NCI-H1694 (cell line): ENCODE measurements at regions not wholly inside any gene's neighbourhood (a gene's known extent, or its start where the extent isn't known, plus 50 kb on each side); places are given as distances from the start of the nearest gene placed in this dataset.
"Not testable (repeated sequence)": the region's sequence is repeated elsewhere in the genome, so short reads cannot be mapped to it uniquely, and the experiment has no call there.

Experiments
- DNase-seq: peaks from one replicate; lab custom pipeline; 2025; lab: John Stamatoyannopoulos, UW

DNA sequence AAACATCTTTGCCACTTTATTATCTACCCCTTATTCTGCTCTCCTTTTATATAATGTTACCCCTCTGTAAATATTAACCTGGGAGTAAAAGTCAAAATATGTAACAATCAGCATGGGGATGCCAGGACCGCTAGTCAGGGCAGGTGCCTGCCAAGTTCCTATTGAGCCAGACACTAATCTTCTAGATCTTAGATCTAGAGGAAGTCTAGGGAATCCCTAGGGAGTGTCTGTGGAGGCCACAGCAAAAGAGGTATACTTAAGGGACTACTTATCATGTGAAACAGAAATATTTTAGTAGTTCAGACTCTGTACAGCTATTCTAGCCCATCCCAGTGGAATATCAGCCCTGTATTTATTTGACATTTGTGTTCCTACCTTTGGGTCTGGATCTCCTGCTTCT, 600.8 kb upstream of the CDH2 start:
- DNase-seq: no peak

DNA sequence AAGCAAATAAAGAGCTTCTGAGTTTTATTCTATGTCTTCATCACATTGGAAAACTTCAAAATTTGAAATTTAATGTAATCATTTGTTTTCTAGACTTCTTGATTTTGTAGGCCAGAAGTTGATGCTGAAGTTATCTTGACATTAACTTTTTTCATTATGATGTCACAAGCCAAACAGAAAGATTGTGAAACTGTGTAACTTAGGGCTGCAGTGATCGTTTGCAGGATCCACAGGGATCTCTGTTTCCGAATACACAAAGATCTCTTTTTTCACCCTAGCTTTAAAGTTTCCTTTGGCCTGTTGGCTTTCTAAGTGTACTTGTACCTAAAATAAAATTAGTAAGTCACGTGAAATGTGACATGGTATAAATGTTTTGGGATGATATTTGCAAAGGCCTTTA, 594.9 kb upstream of the CDH2 start:
- no peak for DNase-seq

DNA sequence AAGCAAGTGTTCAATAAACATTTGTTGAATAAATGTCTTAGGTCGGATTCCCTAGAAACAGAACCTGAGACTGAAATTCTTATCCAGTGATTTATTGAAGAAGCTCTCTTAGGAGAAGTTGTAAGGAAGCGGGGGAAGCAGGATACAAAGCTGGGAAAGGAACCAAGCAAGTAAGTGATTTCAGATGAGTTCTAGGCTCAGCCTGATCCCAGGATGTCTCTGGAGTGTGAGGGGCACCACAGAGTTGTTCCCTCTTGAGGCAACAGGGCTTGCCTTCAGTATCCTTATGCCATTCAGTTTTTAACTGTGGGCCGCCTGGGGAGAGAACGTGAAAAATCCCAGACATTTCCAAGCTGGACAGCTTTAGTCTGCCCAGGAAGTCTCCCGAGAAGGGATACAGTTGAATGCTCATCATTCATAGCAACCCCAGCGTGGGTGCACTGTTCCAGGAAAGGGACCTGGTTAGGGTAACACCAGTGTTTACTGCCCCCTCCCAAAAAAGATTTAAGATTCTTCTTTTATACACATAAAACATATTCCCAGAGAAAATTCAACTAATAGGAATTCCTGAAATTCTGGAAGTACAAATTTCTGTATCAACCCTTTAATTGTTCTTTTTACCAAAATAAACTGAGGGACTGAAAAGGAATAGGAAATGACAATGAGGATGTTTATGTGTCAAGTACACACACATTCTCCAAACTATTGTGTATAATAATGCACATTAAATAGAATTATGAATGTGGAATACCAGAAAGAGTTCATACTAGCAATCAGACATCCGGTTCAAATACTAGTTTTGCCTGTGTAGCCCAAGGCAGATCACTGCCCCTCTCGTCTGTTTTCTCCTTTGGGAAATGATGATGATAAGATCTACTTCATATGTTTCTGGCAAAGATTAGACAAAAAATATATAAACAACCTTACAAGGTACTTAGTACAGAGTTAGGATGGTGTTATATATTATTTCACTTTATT, 592.1 kb upstream of the CDH2 start:
- no peak for DNase-seq

DNA sequence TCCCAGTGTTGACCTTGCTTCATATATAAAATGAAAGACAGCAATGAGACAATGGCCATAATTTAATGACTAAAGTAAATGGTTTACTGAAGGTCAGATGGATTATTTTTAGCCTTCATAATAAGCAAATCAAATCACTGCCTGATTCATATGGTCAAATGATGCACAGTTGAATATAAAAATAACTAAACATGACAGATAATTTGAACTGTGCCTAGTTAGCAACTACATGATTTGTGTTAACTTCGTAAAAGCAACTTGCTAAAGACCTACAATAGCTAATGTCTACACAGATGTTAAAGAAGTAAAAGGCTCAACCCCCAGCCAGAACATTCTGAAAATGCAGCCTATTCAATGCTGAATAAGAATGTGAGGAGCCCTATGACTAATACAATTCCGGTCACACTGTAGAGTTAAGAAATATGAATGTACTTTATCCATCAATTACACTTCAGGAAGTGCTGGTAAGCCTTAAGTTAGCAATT, 590.8 kb upstream of the CDH2 start:
- no peak for DNase-seq

DNA sequence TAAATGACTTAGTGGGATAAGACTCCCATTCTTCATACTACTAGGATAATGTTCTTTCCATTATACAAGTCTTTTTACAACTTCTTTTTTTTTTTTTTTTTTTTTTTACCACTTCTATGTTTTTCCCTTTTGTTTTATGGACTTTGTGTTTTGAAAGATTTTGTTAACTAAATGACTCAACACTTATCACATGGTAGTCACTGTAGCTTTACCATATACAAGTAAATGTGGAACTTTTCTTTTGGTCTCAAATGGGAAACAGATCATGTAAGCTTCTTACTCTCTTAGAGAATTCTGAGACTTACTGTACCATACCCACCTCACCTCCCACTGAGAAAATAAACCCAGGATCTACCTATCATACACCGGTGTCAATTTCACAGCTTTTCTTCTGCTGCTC, 590.3 kb upstream of the CDH2 start:
- no peak for DNase-seq

DNA sequence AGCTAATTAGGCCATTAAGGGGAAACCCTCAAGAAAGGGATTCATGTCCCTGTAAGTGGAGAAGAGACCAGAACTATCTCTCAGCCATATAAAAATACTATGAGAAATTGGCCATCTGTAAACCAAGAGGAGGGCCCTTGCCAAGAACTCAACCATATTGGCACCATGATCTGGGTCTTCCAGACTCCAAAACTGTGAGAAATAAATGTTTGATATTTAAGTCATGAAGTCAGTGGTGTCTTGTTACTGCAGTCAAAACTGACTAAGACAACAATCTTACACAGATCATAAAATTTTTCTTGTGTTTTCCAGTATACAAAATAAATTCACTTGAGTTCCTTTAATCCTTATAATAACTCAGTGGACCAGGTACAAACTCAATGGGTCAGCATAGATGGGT, 589.8 kb upstream of the CDH2 start:
- no peak for DNase-seq

DNA sequence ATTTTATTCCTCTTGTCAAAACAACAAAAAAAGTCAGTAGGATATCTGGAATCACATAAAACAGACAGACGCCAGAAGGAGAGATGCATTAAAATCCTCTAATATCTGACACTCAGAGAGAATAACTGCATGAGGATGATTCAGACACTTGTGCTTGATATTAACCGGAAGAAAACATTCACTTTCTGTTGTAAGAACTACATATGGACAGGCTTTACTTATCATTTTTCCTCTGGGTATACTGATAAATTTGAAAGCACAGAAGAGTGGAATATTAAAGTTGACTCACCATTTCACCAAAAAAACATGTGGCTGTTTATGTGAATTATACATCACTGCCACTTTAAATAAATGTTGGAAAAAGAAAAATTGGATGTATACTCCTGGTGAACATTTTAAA, 589.1 kb upstream of the CDH2 start:
- DNase-seq: no peak

DNA sequence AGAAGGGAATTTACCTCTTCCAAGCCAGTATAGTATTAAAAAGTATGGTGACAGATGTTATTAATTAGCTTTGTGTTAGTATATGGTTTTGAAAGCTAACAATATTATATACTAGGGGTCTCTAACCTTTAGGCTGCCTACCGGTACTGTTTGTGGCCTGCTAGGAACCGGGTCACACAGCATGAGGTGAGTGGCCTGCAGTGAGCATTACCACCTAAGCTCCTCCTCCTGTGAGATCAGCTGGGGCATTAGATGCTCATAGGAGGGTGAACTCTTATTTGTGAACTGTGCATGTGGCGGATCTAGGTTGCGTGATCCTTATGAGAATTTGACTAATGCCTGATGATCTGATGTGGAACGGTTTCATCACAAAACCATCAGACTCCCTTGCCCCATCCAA, 583.4 kb upstream of the CDH2 start:
- no peak for DNase-seq

DNA sequence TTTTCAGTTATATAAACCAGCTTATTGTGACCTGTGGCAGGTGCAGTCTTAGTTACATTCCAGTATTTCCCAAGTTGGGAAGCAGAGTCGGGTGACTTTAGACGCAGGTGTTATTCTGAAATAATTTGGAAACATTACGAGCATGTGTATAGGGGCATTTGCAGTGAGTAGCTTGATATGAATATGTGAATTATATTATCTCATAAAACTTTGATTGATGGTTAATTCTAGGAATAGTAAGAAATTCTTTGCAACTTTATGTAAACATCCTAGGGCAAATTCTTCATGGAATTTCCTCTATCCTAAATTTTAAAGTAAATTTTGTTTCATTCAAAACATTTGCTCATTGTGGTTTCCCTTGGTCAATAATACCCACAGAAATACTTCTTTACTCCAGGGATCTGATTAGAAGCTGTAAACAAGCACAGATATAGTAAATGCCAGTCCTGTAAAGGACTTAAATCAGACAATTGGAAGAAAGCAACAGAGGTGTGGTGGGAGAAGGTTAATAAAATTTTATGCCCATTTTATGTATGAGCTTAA, 580.6 kb upstream of the CDH2 start:
- DNase-seq: no peak

DNA sequence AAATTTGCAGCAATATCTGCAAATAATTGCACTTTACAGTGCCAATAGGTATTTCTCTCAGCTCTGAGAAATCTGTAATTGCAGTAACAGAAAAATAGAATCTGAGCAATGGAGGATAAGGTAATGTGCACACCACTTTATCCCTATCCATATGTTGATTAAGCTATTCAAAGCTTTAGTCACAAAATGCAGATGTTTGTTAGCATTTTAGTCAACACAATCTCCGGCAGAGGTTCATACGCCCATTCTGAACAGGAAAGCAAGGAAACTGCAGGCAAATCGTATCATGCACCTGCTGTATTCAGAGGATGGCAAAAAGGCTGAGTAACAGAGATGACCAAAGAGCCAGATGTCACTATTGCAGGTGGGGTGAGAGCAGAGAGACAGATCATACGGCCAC, 566.2 kb upstream of the CDH2 start:
- no peak for DNase-seq

DNA sequence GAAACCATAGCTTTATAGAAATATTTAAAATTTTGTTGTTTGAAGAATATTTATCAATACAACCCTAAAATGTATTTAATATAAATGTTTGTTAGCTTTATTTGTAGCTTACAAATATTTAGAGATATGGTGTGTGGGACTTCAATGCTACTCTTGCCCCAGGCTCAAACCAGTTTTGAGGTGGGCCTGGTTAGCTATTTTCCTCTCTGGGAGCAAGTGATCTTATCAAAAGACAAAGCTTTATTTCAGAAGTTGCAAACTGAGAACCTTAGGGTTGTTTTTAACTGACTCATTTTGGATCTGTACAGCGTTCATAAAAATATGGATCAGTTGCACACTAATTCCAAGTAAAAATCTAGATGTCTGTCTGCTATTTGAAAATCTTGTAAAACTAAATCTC, 563.6 kb upstream of the CDH2 start:
- DNase-seq: no peak

DNA sequence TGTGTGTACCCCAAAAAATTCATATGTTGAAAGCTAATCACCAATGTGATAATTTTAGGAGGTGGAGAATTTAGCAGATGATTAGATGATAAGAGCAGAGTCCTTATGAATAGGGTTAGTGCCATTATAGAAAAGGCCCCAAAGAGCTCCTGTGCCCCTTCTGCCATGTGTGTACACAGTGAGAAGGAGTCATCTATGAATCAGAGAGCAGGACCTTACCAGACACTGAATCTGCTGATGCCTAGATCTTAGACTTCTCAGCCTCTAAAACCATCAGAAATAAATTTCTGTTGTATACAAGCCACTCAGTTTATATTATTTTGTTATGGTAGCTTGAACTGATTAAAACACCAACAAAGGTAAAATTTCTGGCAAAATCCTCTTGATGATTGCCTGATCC, 560.0 kb upstream of the CDH2 start:
- DNase-seq: no peak

DNA sequence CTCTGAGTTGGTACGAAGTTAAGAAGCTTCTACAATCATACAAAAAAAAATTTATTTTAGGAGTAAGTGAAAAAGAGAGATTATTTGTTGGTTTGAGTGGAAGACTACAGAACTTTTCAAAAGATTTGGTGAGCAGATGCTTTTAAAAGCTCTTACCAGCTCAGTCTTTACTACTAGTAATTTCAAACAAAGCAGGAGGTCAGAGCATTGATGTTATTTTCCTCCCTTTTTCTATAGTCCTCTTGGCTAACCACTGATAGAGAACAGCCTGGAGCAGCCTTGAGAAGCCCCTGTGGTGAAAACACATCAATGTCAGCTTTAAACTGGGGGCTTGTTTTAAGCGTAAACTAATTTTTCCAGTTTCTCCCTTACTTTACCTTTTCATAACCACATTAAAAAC, 559.3 kb upstream of the CDH2 start:
- no peak for DNase-seq

DNA sequence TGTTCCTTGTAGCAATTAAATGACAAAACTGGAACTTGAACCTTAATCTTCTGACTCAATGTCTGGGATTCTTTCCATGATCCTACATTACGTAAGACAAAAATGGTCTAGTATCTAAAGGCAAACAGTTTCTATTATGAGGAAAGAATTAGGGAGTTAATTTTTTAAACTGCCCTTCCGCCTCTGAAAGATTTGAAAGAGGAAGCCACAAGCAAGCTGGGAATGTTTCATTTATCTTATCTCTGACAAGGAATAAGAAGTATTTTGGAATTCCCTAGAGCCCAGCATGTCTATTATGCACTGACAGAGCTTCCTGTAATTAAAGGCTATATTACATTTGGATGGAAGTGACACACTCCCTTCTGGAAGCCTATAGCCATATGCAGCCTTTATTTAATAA, 558.8 kb upstream of the CDH2 start:
- no peak for DNase-seq

DNA sequence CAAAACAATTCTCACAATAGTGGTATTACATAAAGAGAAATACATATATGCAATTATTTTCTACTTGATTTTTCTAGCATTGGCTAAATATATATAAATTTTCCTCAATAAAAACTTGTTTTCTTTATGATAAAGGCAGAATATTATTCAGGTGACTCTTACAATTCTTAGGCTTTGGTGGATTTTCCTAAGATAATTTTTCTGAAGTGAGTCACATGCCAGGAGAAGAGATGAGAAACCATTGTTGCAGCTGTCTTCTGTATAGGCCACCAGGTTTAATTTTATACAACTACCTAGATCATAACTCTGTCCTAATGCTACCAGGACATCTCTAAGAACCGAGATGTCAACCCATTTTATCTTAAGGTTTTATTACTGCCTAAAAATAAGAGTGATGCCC, 552.4 kb upstream of the CDH2 start:
- DNase-seq: no peak

DNA sequence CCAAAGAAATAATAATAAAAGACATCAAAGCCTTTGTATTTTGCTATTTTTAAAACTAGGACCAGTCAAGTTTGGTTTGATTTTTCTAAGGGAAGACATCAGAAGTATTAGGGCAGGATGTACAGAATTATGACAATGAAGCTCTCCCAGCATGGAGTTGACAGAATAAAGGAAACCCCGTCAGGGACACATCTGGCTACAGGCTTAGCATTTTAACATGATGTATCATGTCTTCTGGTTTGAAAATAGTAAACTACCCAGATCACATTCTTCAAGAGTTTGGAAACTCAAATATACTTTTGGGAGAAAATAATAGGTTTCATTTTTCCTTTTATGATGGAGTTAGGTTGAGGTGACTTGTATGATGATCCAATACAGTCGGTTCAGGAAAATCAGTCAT, 552.0 kb upstream of the CDH2 start:
- DNase-seq: no peak

DNA sequence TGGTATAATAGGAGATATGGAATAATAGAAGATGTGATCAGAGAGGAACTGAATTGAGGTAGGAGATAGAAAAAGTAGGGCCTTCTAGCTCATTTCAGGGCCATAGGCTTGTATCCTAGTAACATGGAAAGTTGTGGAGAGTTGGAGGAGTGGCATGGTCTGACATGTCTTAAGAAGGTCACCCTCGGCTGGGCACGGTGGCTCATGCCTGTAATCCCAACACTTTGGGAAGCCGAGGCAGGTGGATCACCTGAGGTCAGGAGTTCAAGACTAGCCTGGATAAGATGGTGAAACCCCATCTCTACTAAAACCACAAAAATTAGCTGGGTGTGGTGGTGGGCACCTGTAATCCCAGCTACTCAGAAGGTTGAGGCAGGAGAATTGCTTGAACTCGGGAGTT, 550.3 kb upstream of the CDH2 start:
- not testable (repeated sequence) for DNase-seq

DNA sequence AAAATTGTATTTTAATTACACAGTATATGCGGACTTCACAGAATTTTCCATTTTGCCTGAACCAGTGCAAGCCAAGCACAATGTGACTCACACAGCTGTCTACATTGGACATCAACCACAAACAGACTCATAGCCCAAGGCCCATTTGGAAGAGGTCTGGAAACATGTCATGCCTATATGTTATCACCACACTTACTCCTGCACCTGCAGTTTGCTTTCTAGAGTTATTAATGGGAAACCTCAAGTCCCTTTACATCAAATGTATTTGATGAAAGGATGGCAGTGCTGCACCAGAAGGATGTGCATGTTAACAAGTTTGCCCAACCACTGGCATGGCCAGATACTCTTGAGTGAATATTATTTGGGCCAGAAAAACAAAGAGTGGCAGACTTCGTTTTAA, 548.9 kb upstream of the CDH2 start:
- no peak for DNase-seq

DNA sequence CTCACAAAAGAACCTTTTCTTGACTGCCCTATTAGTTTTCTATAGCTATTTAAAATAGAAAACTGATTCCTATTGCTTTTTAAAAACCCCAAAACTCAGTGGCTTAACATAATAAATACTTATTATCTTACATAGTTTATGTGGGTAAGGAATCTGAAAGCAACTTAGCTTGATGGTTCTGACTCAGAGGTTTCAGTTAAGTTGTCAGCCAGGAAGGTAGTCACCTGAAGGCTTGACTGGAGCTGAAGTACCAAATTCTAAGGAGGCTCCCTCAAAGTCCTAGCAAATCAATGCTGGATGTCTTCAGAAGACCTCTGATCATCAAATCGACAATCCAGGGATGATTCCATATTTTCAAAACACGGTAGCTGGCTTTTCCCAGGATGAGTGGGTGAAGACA, 546.6 kb upstream of the CDH2 start:
- DNase-seq: no peak

DNA sequence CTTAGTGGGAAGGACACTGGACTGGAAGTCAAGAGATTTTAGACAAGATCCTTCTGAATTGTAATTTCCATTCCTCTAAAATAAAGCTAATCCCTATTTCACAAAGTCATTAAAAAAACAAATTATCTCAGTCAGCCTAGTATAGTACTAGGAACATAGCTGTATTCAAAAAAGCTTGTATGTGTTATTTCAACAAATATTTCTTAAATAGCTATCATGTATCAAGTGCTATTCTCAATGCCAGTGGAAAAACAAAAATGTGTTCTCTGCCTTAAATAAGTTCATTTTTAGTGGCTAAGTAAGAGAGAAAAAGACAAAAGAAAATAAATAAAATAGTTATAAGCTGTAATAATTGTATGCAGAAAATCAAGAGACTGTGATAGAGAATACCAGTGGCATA, 541.8 kb upstream of the CDH2 start:
- DNase-seq: no peak

DNA sequence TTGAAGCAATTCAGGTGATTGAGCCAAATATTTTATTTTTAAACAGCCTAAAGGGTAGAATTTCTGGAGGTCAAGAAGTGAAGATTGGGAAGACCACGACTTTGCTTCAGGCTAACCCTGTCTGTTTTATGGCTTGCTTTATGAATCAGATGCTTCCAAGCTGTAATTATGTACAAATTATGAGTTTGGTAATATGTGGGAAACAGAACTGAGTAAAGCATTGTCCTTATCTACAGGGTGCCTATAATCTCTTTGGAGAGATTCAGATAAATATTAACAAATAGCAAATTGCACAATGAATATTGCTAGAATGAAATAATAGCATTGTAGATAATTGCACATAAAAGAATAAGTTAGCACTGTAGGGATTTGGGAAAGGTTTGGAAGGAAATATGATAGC, 539.4 kb upstream of the CDH2 start:
- DNase-seq: no peak

DNA sequence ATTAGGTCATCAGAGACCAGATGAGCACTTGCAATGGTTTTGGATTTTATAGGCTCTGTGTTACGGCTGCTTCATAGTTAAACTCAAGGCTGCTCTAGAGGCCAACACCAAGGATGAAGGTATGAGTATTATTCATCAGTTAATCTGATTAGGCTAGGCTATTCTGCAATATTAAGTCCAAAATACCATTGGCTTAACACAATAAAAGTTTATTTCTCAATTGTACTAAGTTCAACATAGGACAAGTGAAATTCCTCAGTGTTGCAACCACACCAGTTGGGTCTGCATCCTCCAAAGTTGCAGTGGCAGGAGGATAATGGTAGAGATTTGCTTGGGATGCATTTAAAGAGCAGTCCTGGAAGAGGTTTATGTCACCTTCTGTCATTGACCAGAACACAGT, 538.3 kb upstream of the CDH2 start:
- no peak for DNase-seq

DNA sequence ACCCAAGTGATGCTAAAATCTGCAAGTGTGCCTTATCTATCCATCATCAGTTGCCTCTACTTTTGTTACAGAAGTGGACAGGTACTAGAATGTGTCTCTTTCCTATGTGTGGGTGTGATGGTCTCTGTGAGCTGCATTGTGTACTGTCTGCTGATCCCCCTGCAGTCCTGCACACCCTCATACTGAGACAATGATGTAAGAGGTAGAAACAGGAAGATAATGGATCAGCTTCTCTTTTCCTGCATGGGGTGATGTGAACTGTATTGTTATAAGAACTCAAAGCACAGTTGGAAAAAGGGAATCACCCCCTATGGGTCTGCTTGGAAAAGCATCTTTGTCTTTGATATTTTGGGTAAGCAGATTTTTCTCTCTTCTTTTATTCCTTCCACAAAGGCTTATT, 537.6 kb upstream of the CDH2 start:
- DNase-seq: no peak
